UCSD-AML1 (cell line): ENCODE measurements at regions not wholly inside any gene's neighbourhood (a gene's known extent, or its start where the extent isn't known, plus 50 kb on each side); places are given as distances from the start of the nearest gene placed in this dataset.

ENCODE experiments used
- DNase-seq: peaks from one replicate; lab custom pipeline; 2025; ENCODE audit not compliant: unreplicated experiment; lab: John Stamatoyannopoulos, UW

- no peak for DNase-seq
Measured at GRCh38 chr7:52085610-52086009, 769.0 kb upstream of the COBL start.

- no peak for DNase-seq
Measured at GRCh38 chr7:52080493-52080892, 763.9 kb upstream of the COBL start.

GRCh38 chr7:52079726-52080125, 763.1 kb upstream of the COBL start:
- DNase-seq = no peak

- no peak for DNase-seq
Measured at GRCh38 chr7:52077571-52077970, 761.0 kb upstream of the COBL start.

- no peak for DNase-seq
Measured at GRCh38 chr7:52074912-52075311, 758.3 kb upstream of the COBL start.

GRCh38 chr7:52074071-52074470, 757.5 kb upstream of the COBL start:
- DNase-seq = no peak

- no peak for DNase-seq
Measured at GRCh38 chr7:52071744-52072143, 755.1 kb upstream of the COBL start.

- DNase-seq = no peak
Measured at GRCh38 chr7:52064493-52064892, 747.9 kb upstream of the COBL start.

- DNase-seq = no peak
Measured at GRCh38 chr7:52061666-52062065, 745.1 kb upstream of the COBL start.

GRCh38 chr7:52053525-52053924, 736.9 kb upstream of the COBL start:
- DNase-seq = no peak

- no peak for DNase-seq
Measured at GRCh38 chr7:52030722-52031121, 714.1 kb upstream of the COBL start.

- DNase-seq = no peak
Measured at GRCh38 chr7:52026140-52026539, 709.5 kb upstream of the COBL start.

- no peak for DNase-seq
Measured at GRCh38 chr7:52021343-52021742, 704.7 kb upstream of the COBL start.

GRCh38 chr7:52018680-52019054, 702.1 kb upstream of the COBL start:
- no peak for DNase-seq

GRCh38 chr7:52017802-52018679, 701.4 kb upstream of the COBL start:
- peak; percentile 14 for DNase-seq

- no peak for DNase-seq
Measured at GRCh38 chr7:52009181-52009580, 692.6 kb upstream of the COBL start.

- DNase-seq = no peak
Measured at GRCh38 chr7:52006674-52007073, 690.1 kb upstream of the COBL start.

- DNase-seq = no peak
Measured at GRCh38 chr7:52005613-52006012, 689.0 kb upstream of the COBL start.

GRCh38 chr7:51995596-51996179, 679.1 kb upstream of the COBL start:
- no peak for DNase-seq

GRCh38 chr7:51982653-51983052, 666.0 kb upstream of the COBL start:
- DNase-seq = no peak

- no peak for DNase-seq
Measured at GRCh38 chr7:51980812-51981211, 664.2 kb upstream of the COBL start.

GRCh38 chr7:51980313-51980712, 663.7 kb upstream of the COBL start:
- DNase-seq = no peak

GRCh38 chr7:51977913-51978312, 661.3 kb upstream of the COBL start:
- no peak for DNase-seq
